Endodermal cell (in vitro differentiated cells): ENCODE measurements at regions not wholly inside any gene's neighbourhood (a gene's known extent, or its start where the extent isn't known, plus 50 kb on each side); places are given as distances from the start of the nearest gene placed in this dataset.

Experiments
- DNase-seq: peaks from one replicate; pipeline ENCODE4 v3.0.0-alpha.2; 2017
- H3K27ac ChIP-seq: 2 replicates; pipeline ENCODE4 v1.5.1; 2013; ENCODE audit warnings: mild to moderate bottlenecking, low read depth, low read length, moderate library complexity
- H3K27me3 ChIP-seq: 2 replicates; pipeline ENCODE4 v1.6.1; 2013; ENCODE audit warnings: mild to moderate bottlenecking, low read length, moderate library complexity; ENCODE audit not compliant: insufficient read depth, control insufficient read depth, poor library complexity, severe bottlenecking
- H3K36me3 ChIP-seq: 2 replicates; pipeline ENCODE4 v1.7.0; 2013; ENCODE audit warnings: mild to moderate bottlenecking, low read length, moderate library complexity; ENCODE audit not compliant: control insufficient read depth, insufficient read depth
- H3K4me1 ChIP-seq: one replicate; pipeline ENCODE4 v1.7.0; 2013; ENCODE audit warnings: low read length; ENCODE audit not compliant: control insufficient read depth, insufficient read depth
- H3K4me3 ChIP-seq: 2 replicates; pipeline ENCODE4 v1.5.1; 2013; ENCODE audit warnings: mild to moderate bottlenecking, low read length, moderate library complexity
- H3K9ac ChIP-seq: 2 replicates; pipeline ENCODE4 v1.6.1; 2013; ENCODE audit warnings: mild to moderate bottlenecking, low read length, moderate library complexity; ENCODE audit not compliant: poor library complexity, severe bottlenecking; ENCODE audit errors: extremely low read depth
- H3K9me3 ChIP-seq: 2 replicates; pipeline ENCODE4 v1.6.1; 2013; ENCODE audit warnings: mild to moderate bottlenecking, low read length, moderate library complexity; ENCODE audit not compliant: control insufficient read depth
- H3K27ac Mint-ChIP-seq: 2 replicates; pipeline ENCODE4 v1.8.0; 2020; ENCODE audit warnings: mixed read lengths
- H3K27me3 Mint-ChIP-seq: 2 replicates; pipeline ENCODE4 v1.8.0; 2021; ENCODE audit warnings: mild to moderate bottlenecking, mixed read lengths; ENCODE audit not compliant: insufficient read depth
- H3K36me3 Mint-ChIP-seq: 2 replicates; pipeline ENCODE4 v1.8.0; 2020; ENCODE audit warnings: low read depth, mixed read lengths
- H3K4me1 Mint-ChIP-seq: 2 replicates; pipeline ENCODE4 v1.8.0; 2020; ENCODE audit warnings: mixed read lengths
- H3K4me3 Mint-ChIP-seq: 2 replicates; pipeline ENCODE4 v1.8.0; 2020; ENCODE audit warnings: mild to moderate bottlenecking, moderate library complexity, mixed read lengths
- H3K9me3 Mint-ChIP-seq: 2 replicates; pipeline ENCODE4 v1.8.0; 2020; ENCODE audit warnings: mild to moderate bottlenecking, mixed read lengths
- WGBS, 2 experiments: methylation state at CpG; one replicate each; pipeline versions ENCODE4 v1.1.5 to v1.1.7; 2013; ENCODE audit warnings: missing lambda C conversion rate in 2 of 2, mixed read lengths in 1 of 2; ENCODE audit not compliant: insufficient coverage in 1 of 2, insufficient read length in 1 of 2; 5-methylcytosine and 5-hydroxymethylcytosine counted together
- TF ChIP-seq, protein P1 (sequence below): fragments of 200-600 bp; sonication (generic); conservative IDR thresholded peaks from 2 replicates; pipeline ENCODE4 v1.5.0; 2021; ENCODE audit warnings: antibody characterized with exemption, mild to moderate bottlenecking

DNA sequence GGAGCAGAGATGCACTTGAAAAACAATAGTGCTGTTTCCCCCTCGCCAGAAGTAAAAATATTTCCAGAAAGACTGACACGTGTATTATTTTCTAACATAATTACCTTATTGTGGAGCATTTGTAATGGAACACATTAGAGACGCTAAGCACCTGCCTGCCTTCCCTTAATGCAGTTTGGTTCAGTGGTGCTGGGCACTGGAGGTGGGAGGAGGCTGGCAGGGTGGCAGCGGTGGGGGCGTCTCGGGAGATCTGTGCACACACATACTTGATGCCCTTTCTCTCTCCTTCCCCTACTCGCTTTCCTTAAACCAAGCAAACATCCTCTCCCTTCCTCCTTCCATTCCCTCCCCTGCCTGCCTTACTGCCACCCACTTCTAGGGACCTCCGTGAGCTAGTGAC lies 156.6 kb upstream of the SDK2 start:
- Histone ChIP-seq H3K9ac (no peak overlapping the region), H3K27ac (no peak overlapping the region), H3K4me1 (peaks cover 14% of the 10 kb centered on the region), H3K36me3 (no peaks in the 10 kb centered on the region), H3K27me3 (no peaks in the 10 kb centered on the region), H3K4me3 (no peak overlapping the region), H3K9me3 (peaks cover under 1% of the 10 kb centered on the region)
- H3K27ac Mint-ChIP-seq, result no peak overlapping the region
- H3K36me3 Mint-ChIP-seq, result no peaks in the 10 kb centered on the region
- peaks cover 22% of the 10 kb centered on the region for H3K27me3 Mint-ChIP-seq
- H3K4me1 Mint-ChIP-seq, result peaks cover 29% of the 10 kb centered on the region
- H3K4me3 Mint-ChIP-seq, result no peak overlapping the region
- WGBS, 2 experiments, result 85 to 92% methylated on average over 4 to 8 of the region's 8 CpGs
- H3K9me3 Mint-ChIP-seq, result peaks cover 6% of the 10 kb centered on the region
- peak; percentile 43 for DNase-seq
- TF ChIP-seq, protein P1, sequence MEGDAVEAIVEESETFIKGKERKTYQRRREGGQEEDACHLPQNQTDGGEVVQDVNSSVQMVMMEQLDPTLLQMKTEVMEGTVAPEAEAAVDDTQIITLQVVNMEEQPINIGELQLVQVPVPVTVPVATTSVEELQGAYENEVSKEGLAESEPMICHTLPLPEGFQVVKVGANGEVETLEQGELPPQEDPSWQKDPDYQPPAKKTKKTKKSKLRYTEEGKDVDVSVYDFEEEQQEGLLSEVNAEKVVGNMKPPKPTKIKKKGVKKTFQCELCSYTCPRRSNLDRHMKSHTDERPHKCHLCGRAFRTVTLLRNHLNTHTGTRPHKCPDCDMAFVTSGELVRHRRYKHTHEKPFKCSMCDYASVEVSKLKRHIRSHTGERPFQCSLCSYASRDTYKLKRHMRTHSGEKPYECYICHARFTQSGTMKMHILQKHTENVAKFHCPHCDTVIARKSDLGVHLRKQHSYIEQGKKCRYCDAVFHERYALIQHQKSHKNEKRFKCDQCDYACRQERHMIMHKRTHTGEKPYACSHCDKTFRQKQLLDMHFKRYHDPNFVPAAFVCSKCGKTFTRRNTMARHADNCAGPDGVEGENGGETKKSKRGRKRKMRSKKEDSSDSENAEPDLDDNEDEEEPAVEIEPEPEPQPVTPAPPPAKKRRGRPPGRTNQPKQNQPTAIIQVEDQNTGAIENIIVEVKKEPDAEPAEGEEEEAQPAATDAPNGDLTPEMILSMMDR, result no peak

DNA sequence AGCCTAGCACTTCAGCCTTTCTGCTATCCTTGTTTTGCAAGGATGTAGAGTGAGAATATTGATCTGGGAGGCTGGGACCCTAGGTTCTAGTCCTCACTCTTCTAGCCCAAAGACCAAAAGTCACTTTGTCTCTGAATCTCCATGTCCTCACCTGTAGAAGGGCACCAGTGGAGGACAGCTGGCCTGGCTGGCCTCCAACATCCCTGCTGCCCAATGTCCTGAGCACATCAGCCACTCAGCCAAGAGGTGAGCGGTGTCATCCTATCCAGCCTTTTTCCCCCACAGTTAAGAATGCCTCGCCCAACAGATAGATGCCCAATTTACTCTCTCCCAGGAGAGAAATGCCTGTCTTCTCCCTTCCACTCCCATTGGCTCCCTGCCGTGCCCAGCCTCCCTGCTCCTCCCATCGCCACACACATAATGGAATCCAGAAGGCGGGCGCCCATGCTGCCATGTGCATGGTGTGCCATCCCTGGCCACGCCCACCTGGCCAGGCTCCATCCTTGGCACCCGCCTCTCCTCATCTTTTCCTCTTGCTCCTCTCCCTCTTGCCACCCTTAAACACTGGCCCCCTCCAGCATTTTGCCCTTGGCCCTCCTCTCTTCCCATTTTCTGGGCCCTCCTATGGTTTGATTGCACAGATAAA lies 157.3 kb upstream of the SDK2 start:
- peaks cover 29% of the 10 kb centered on the region for H3K4me1 Mint-ChIP-seq
- Histone ChIP-seq H3K27me3 (no peaks in the 10 kb centered on the region), H3K9ac (no peak overlapping the region), H3K36me3 (no peaks in the 10 kb centered on the region), H3K4me1 (peaks cover 14% of the 10 kb centered on the region), H3K9me3 (peaks cover 5% of the 10 kb centered on the region), H3K27ac (no peak overlapping the region), H3K4me3 (no peak overlapping the region)
- TF ChIP-seq, protein P1, result no peak
- no peak overlapping the region for H3K4me3 Mint-ChIP-seq
- H3K9me3 Mint-ChIP-seq, result peaks cover 12% of the 10 kb centered on the region
- no peak overlapping the region for H3K27ac Mint-ChIP-seq
- DNase-seq, result no peak
- whole genome bisulfite sequencing, 2 experiments, result 86 to 91% methylated on average over 5 to 8 of the region's 8 CpGs
- peaks cover 22% of the 10 kb centered on the region for H3K27me3 Mint-ChIP-seq
- no peaks in the 10 kb centered on the region for H3K36me3 Mint-ChIP-seq

DNA sequence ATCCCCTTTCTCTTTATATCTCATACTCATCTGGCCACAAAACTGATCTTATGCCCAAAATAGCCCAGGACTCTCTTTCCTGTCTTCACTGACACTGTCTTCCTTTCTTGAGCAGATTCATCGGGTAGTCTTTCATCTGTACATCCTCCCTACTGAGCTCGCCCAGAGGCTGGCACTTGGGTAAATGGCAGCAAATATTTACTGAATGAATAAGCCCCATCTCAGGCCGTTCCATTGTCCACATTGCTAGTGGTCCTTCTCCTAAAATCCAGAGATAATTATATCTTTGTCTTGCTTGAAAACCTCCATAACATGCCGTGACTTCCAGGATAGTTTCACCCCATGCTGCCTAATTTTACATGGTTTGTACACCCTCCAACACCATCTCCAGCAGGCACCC lies 158.1 kb upstream of the SDK2 start:
- peaks cover 29% of the 10 kb centered on the region for H3K4me1 Mint-ChIP-seq
- Histone ChIP-seq H3K27me3 (no peaks in the 10 kb centered on the region), H3K36me3 (no peaks in the 10 kb centered on the region), H3K4me3 (no peak overlapping the region), H3K4me1 (peaks cover 14% of the 10 kb centered on the region), H3K27ac (no peak overlapping the region), H3K9me3 (peaks cover 8% of the 10 kb centered on the region), H3K9ac (no peak overlapping the region)
- WGBS, 2 experiments, result 92 to 95% methylated on average over 3 to 4 of the region's 4 CpGs
- no peak overlapping the region for H3K27ac Mint-ChIP-seq
- DNase-seq, result no peak
- peaks cover 17% of the 10 kb centered on the region for H3K9me3 Mint-ChIP-seq
- no peak overlapping the region for H3K4me3 Mint-ChIP-seq
- TF ChIP-seq, protein P1, result no peak
- H3K36me3 Mint-ChIP-seq, result no peaks in the 10 kb centered on the region
- peaks cover 23% of the 10 kb centered on the region for H3K27me3 Mint-ChIP-seq
